ENCODE measurements at regions not wholly inside any gene's neighbourhood (a gene's known extent, or its start where the extent isn't known, plus 50 kb on each side); places are given as distances from the start of the nearest gene placed in this dataset.

GRCh38 chr4:138961664-138962063 lies 53.9 kb upstream of the NOCT start:
- TF ChIP-seq POLR2A (IDR thresholded peaks at IDR 0.05; ENCODE audit: low read length), result no peak
- TF ChIP-seq GATA1 (IDR thresholded peaks at IDR 0.05; ENCODE audit: low read depth, low read length), result no peak
